ENCODE measurements at regions not wholly inside any gene's neighbourhood (a gene's known extent, or its start where the extent isn't known, plus 50 kb on each side); places are given as distances from the start of the nearest gene placed in this dataset.

- no peak overlapping the region for H3K4me3 ChIP-seq (replicated peaks in 1 of 4; ENCODE audit: control extremely low read depth in 1 of 4, insufficient read depth in 1 of 4, low read depth in 3 of 4, low read length in 4 of 4)
- no peak overlapping the region for H3K4me2 ChIP-seq (ENCODE audit: extremely low read depth, insufficient read depth, low read length)
- H3K79me2 ChIP-seq (ENCODE audit: control insufficient read depth, insufficient read depth, low read length) = no peaks in the 10 kb centered on the region
- no peak for DNase-seq (ENCODE audit: low read depth in 2 of 2)
- H2AFZ ChIP-seq (ENCODE audit: low read length) = no peak overlapping the region
- no peaks in the 10 kb centered on the region for H3K4me1 ChIP-seq (ENCODE audit: control insufficient read depth, extremely low read depth, insufficient read depth, low read length)
- no peaks in the 10 kb centered on the region for H3K27me3 ChIP-seq (ENCODE audit: control insufficient read depth, insufficient read depth, low read length)
- H4K20me1 ChIP-seq (ENCODE audit: control insufficient read depth, extremely low read depth, insufficient read depth, low read length) = no peaks in the 10 kb centered on the region
- H3K9me3 ChIP-seq (ENCODE audit: control insufficient read depth, insufficient read depth, low read depth, low read length) = no peaks in the 10 kb centered on the region
- no peak overlapping the region for H3K27ac ChIP-seq (ENCODE audit: insufficient read depth, low read length)
- no peak for TF ChIP-seq EZH2 (IDR thresholded peaks at IDR 0.05; ENCODE audit: low read length, missing control alignments)
- TF ChIP-seq CTCF (conservative IDR thresholded peaks at IDR 0.05 in 1 of 2, IDR thresholded peaks at IDR 0.05 in 1 of 2; ENCODE audit: low read depth in 1 of 2, low read length in 2 of 2) = no peak
- H3K36me3 ChIP-seq (ENCODE audit: control insufficient read depth, insufficient read depth, low read length) = no peaks in the 10 kb centered on the region
- H3K9ac ChIP-seq (ENCODE audit: insufficient read depth, low read length) = no peak overlapping the region
Measured at GRCh38 chr10:42982891-42983506, 93.9 kb upstream of the RET start.

GRCh38 chr10:42983591-42983990, 93.3 kb upstream of the RET start:
- Histone ChIP-seq H3K27ac (ENCODE audit: insufficient read depth, low read length) (no peak overlapping the region), H2AFZ (ENCODE audit: low read length) (no peak overlapping the region)

GRCh38 chr10:42984035-42984610, 92.7 kb upstream of the RET start:
- DNase-seq (ENCODE audit: low read depth in 2 of 2) = no peak
- no peak for TF ChIP-seq EZH2 (IDR thresholded peaks at IDR 0.05; ENCODE audit: low read length, missing control alignments)
- no peak for TF ChIP-seq CTCF (conservative IDR thresholded peaks at IDR 0.05 in 1 of 2, IDR thresholded peaks at IDR 0.05 in 1 of 2; ENCODE audit: low read depth in 1 of 2, low read length in 2 of 2)
- H3K27ac ChIP-seq (ENCODE audit: insufficient read depth, low read length) = no peak overlapping the region
- no peak overlapping the region for H3K4me3 ChIP-seq (replicated peaks in 1 of 4; ENCODE audit: control extremely low read depth in 1 of 4, insufficient read depth in 1 of 4, low read depth in 3 of 4, low read length in 4 of 4)
- H3K79me2 ChIP-seq (ENCODE audit: control insufficient read depth, insufficient read depth, low read length) = no peaks in the 10 kb centered on the region
- H3K4me1 ChIP-seq (ENCODE audit: control insufficient read depth, extremely low read depth, insufficient read depth, low read length) = no peaks in the 10 kb centered on the region
- no peaks in the 10 kb centered on the region for H3K36me3 ChIP-seq (ENCODE audit: control insufficient read depth, insufficient read depth, low read length)
- no peak overlapping the region for H2AFZ ChIP-seq (ENCODE audit: low read length)
- H3K9me3 ChIP-seq (ENCODE audit: control insufficient read depth, insufficient read depth, low read depth, low read length) = no peaks in the 10 kb centered on the region
- no peaks in the 10 kb centered on the region for H4K20me1 ChIP-seq (ENCODE audit: control insufficient read depth, extremely low read depth, insufficient read depth, low read length)
- H3K27me3 ChIP-seq (ENCODE audit: control insufficient read depth, insufficient read depth, low read length) = no peaks in the 10 kb centered on the region
- H3K4me2 ChIP-seq (ENCODE audit: extremely low read depth, insufficient read depth, low read length) = no peak overlapping the region
- H3K9ac ChIP-seq (ENCODE audit: insufficient read depth, low read length) = no peak overlapping the region

More at GRCh38 chr10:42983591-42983990, 93.3 kb upstream of the RET start:
- Histone ChIP-seq H3K79me2 (ENCODE audit: control insufficient read depth, insufficient read depth, low read length) (no peaks in the 10 kb centered on the region), H3K4me2 (ENCODE audit: extremely low read depth, insufficient read depth, low read length) (no peak overlapping the region), H3K4me1 (ENCODE audit: control insufficient read depth, extremely low read depth, insufficient read depth, low read length) (no peaks in the 10 kb centered on the region), H3K4me3 (replicated peaks in 1 of 4; ENCODE audit: control extremely low read depth in 1 of 4, insufficient read depth in 1 of 4, low read depth in 3 of 4, low read length in 4 of 4) (no peak overlapping the region), H3K36me3 (ENCODE audit: control insufficient read depth, insufficient read depth, low read length) (no peaks in the 10 kb centered on the region), H3K9me3 (ENCODE audit: control insufficient read depth, insufficient read depth, low read depth, low read length) (no peaks in the 10 kb centered on the region), H3K27me3 (ENCODE audit: control insufficient read depth, insufficient read depth, low read length) (no peaks in the 10 kb centered on the region), H4K20me1 (ENCODE audit: control insufficient read depth, extremely low read depth, insufficient read depth, low read length) (no peaks in the 10 kb centered on the region), H3K9ac (ENCODE audit: insufficient read depth, low read length) (no peak overlapping the region)
- no peak for TF ChIP-seq CTCF (conservative IDR thresholded peaks at IDR 0.05 in 1 of 2, IDR thresholded peaks at IDR 0.05 in 1 of 2; ENCODE audit: low read depth in 1 of 2, low read length in 2 of 2)
- no peak for TF ChIP-seq EZH2 (IDR thresholded peaks at IDR 0.05; ENCODE audit: low read length, missing control alignments)
- no peak for DNase-seq (ENCODE audit: low read depth in 2 of 2)
